Testis (tissue), 2 donors: ENCODE measurements at regions not wholly inside any gene's neighbourhood (a gene's known extent, or its start where the extent isn't known, plus 50 kb on each side); places are given as distances from the start of the nearest gene placed in this dataset.

ENCODE experiments used
- CTCF ChIP-seq, 3 experiments: fragments of 450-650 bp in 2 of 3; fragments of 200-600 bp in 1 of 3; sonication (generic) in 1 of 3; IDR thresholded peaks; one replicate each; pipeline ENCODE4 v1.5.1; 2016 to 2019; ENCODE audit warnings: antibody characterized with exemption in 3 of 3, mild to moderate bottlenecking in 2 of 3, moderate library complexity in 1 of 3
- POLR2A ChIP-seq: fragments of 450-650 bp; IDR thresholded peaks from one replicate; pipeline ENCODE4 v1.6.1; 2017; ENCODE audit warnings: antibody characterized with exemption, mild to moderate bottlenecking, moderate library complexity

DNA sequence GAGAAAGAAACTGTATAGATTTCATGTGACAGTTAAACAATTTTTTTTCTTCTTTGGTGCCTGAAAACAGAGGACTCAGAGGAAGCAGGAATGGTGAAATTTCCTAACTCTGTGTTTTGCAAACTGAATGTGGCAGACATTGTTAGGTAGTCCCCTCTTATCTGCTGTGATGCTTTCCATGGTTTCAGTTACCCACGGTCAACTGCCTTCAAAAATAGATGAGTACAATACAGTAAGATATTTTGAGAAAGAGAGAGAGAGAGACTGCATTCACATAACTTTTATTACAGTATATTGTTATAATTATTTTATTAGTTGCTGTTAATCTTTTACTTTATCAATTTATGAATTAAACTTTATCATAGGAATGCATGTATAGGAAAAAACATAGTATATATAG is 627.2 kb downstream of the CCDC171 start:
- no peak for TF ChIP-seq CTCF (IDR thresholded peaks at IDR 0.05)
- TF ChIP-seq POLR2A, result no peak
